Spleen (tissue), 7 donors: ENCODE measurements at regions not wholly inside any gene's neighbourhood (a gene's known extent, or its start where the extent isn't known, plus 50 kb on each side); places are given as distances from the start of the nearest gene placed in this dataset.

Source experiments
- CTCF ChIP-seq, 11 experiments: fragments of 200-600 bp in 7 of 11; fragments of 450-650 bp in 4 of 11; sonication (generic) in 4 of 11; IDR thresholded peaks in 8 of 11; conservative IDR thresholded peaks in 3 of 11; 1 replicate in 7 of 11; 2 replicates in 4 of 11; pipeline versions ENCODE4 v1.4.0 to v1.8.0; 2016 to 2021; ENCODE audit warnings: antibody characterized with exemption in 11 of 11, inconsistent platforms in 4 of 11, mild to moderate bottlenecking in 1 of 11
- POLR2AphosphoS5 ChIP-seq, 3 donors: sonication (generic); formaldehyde crosslinking; IDR thresholded peaks; one replicate each; pipeline ENCODE4 v1.5.1; 2017; ENCODE audit warnings: antibody characterized with exemption in 3 of 3
- donor health status: DM: no; HTN: no; CAD: no; lungs with moderate emphysema.
- donor health status: DM: no; HTN: no; CAD: no.
- donor health status: DM: no; HTN: no; CAD: no.

DNA sequence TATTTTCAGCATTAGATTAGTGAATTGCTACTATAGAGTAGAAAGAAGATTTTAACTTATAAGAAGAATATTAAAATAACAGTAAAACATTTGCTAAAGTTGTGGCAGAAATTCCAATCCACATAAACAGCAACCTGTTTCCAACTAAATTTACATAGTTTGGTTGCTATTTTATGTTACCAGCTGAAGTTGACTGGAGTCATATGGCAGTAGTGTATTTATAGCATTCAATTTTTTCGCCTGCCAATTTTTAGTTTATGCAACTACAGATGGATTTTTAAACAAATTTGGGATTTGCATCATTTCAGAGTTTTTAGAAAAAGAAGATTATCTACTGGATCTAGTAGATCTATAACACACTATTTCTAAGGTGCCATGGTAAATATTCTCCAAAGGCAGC is 332.5 kb upstream of the BCHE start:
- TF ChIP-seq CTCF (IDR thresholded peaks at IDR 0.05 in 8 of 11, conservative IDR thresholded peaks at IDR 0.05 in 3 of 11), result no peak
- no peak for TF ChIP-seq POLR2AphosphoS5 (IDR thresholded peaks at IDR 0.05)
